ENCODE measurements at regions not wholly inside any gene's neighbourhood (a gene's known extent, or its start where the extent isn't known, plus 50 kb on each side); places are given as distances from the start of the nearest gene placed in this dataset.

- intact Hi-C loops (cut with DNase I), result no loop called here
- peaks cover 2% of the 10 kb centered on the region for H3K27me3 ChIP-seq (ENCODE audit: control insufficient read depth, insufficient read depth, low read length)
- H3K27ac ChIP-seq (ENCODE audit: low read depth in 2 of 2, low read length in 2 of 2), result no peak overlapping the region
- DNase-seq (no peak), FAIRE-seq (no peak)
- H3K9ac ChIP-seq (ENCODE audit: low read length in 3 of 3), result no peak overlapping the region
- no peaks in the 10 kb centered on the region for H3K36me3 ChIP-seq (ENCODE audit: control insufficient read depth in 2 of 3, insufficient read depth in 3 of 3, low read length in 3 of 3)
- no peaks in the 10 kb centered on the region for H3K4me1 ChIP-seq (ENCODE audit: control insufficient read depth in 2 of 3, insufficient read depth in 2 of 3, low read depth in 1 of 3, low read length in 3 of 3)
- no peak for TF ChIP-seq CTCF (IDR thresholded peaks at IDR 0.05; ENCODE audit: borderline replicate concordance, extremely low read depth, insufficient read depth)
- no peak overlapping the region for H3K4me3 ChIP-seq (ENCODE audit: low read length in 3 of 3)
- no peaks in the 10 kb centered on the region for H3K9me3 ChIP-seq (ENCODE audit: control insufficient read depth in 2 of 3, insufficient read depth in 1 of 3, low read length in 3 of 3)
Observed at GRCh38 chrX:98331407-98331806, 1447.7 kb downstream of the RPA4 start.

- intact Hi-C loops (cut with DNase I), result no loop called here
- no peak for DNase-seq
- FAIRE-seq, result no peak
Observed at GRCh38 chrX:98338544-98338943, 1454.8 kb downstream of the RPA4 start.

GRCh38 chrX:98350940-98351339 is 1467.2 kb downstream of the RPA4 start:
- TF ChIP-seq CTCF (IDR thresholded peaks at IDR 0.05; ENCODE audit: borderline replicate concordance, extremely low read depth, insufficient read depth), result no peak

More at GRCh38 chrX:98338544-98338943, 1454.8 kb downstream of the RPA4 start:
- H3K27me3 ChIP-seq (ENCODE audit: control insufficient read depth, insufficient read depth, low read length), result no peaks in the 10 kb centered on the region
- H3K9ac ChIP-seq (ENCODE audit: low read length in 3 of 3), result no peak overlapping the region
- no peaks in the 10 kb centered on the region for H3K9me3 ChIP-seq (ENCODE audit: control insufficient read depth in 2 of 3, insufficient read depth in 1 of 3, low read length in 3 of 3)
- no peak for TF ChIP-seq CTCF (IDR thresholded peaks at IDR 0.05; ENCODE audit: borderline replicate concordance, extremely low read depth, insufficient read depth)
- no peaks in the 10 kb centered on the region for H3K4me1 ChIP-seq (ENCODE audit: control insufficient read depth in 2 of 3, insufficient read depth in 2 of 3, low read depth in 1 of 3, low read length in 3 of 3)
- H3K4me3 ChIP-seq (ENCODE audit: low read length in 3 of 3), result no peak overlapping the region
- no peaks in the 10 kb centered on the region for H3K36me3 ChIP-seq (ENCODE audit: control insufficient read depth in 2 of 3, insufficient read depth in 3 of 3, low read length in 3 of 3)
- no peak overlapping the region for H3K27ac ChIP-seq (ENCODE audit: low read depth in 2 of 2, low read length in 2 of 2)

GRCh38 chrX:98357146-98357545 is 1473.4 kb downstream of the RPA4 start:
- no peaks in the 10 kb centered on the region for H3K36me3 ChIP-seq (ENCODE audit: control insufficient read depth in 2 of 3, insufficient read depth in 3 of 3, low read length in 3 of 3)
- intact Hi-C loops (cut with DNase I), result no loop called here
- no peak overlapping the region for H3K9ac ChIP-seq (ENCODE audit: low read length in 3 of 3)
- H3K9me3 ChIP-seq (ENCODE audit: control insufficient read depth in 2 of 3, insufficient read depth in 1 of 3, low read length in 3 of 3), result no peaks in the 10 kb centered on the region
- H3K27me3 ChIP-seq (ENCODE audit: control insufficient read depth, insufficient read depth, low read length), result no peaks in the 10 kb centered on the region
- H3K4me1 ChIP-seq (ENCODE audit: control insufficient read depth in 2 of 3, insufficient read depth in 2 of 3, low read depth in 1 of 3, low read length in 3 of 3), result no peaks in the 10 kb centered on the region
- FAIRE-seq (peak; percentile 27), DNase-seq (no peak)
- no peak overlapping the region for H3K4me3 ChIP-seq (ENCODE audit: low read length in 3 of 3)
- no peak for TF ChIP-seq CTCF (IDR thresholded peaks at IDR 0.05; ENCODE audit: borderline replicate concordance, extremely low read depth, insufficient read depth)
- no peak overlapping the region for H3K27ac ChIP-seq (ENCODE audit: low read depth in 2 of 2, low read length in 2 of 2)

More at GRCh38 chrX:98350940-98351339, 1467.2 kb downstream of the RPA4 start:
- intact Hi-C loops (cut with DNase I), result no loop called here
- Histone ChIP-seq H3K36me3 (ENCODE audit: control insufficient read depth in 2 of 3, insufficient read depth in 3 of 3, low read length in 3 of 3) (no peaks in the 10 kb centered on the region), H3K4me1 (ENCODE audit: control insufficient read depth in 2 of 3, insufficient read depth in 2 of 3, low read depth in 1 of 3, low read length in 3 of 3) (no peaks in the 10 kb centered on the region), H3K9me3 (ENCODE audit: control insufficient read depth in 2 of 3, insufficient read depth in 1 of 3, low read length in 3 of 3) (no peaks in the 10 kb centered on the region), H3K9ac (ENCODE audit: low read length in 3 of 3) (no peak overlapping the region), H3K4me3 (ENCODE audit: low read length in 3 of 3) (no peak overlapping the region), H3K27ac (ENCODE audit: low read depth in 2 of 2, low read length in 2 of 2) (no peak overlapping the region), H3K27me3 (ENCODE audit: control insufficient read depth, insufficient read depth, low read length) (no peaks in the 10 kb centered on the region)
- no peak for DNase-seq
- FAIRE-seq, result no peak

Data from kidney (tissue), 13 donors.